ENCODE measurements at regions not wholly inside any gene's neighbourhood (a gene's known extent, or its start where the extent isn't known, plus 50 kb on each side); places are given as distances from the start of the nearest gene placed in this dataset.

GRCh38 chr5:113807427-113807991 is 294.0 kb downstream of the YTHDC2 start:
- no peak for TF ChIP-seq POLR2A (IDR thresholded peaks at IDR 0.05)
- no peak for TF ChIP-seq CTCF (IDR thresholded peaks at IDR 0.05)

All from right lobe of liver (tissue), 4 donors.